ENCODE measurements at regions not wholly inside any gene's neighbourhood (a gene's known extent, or its start where the extent isn't known, plus 50 kb on each side); places are given as distances from the start of the nearest gene placed in this dataset.

- H3K27ac Mint-ChIP-seq: no peak overlapping the region
- intact Hi-C loops (cut with DNase I, micrococcal nuclease): no loop called here
- ChIA-PET POLR2A (no interaction called here), CTCF (no interaction called here)
- no peaks in the 10 kb centered on the region for H3K4me1 ChIP-seq (ENCODE audit: insufficient read depth, low read length)
- H3K27me3 Mint-ChIP-seq: no peaks in the 10 kb centered on the region
- no peaks in the 10 kb centered on the region for H3K36me3 ChIP-seq (ENCODE audit: insufficient read depth, low read length)
- ATAC-seq (ENCODE audit: poor library complexity) (no peak), DNase-seq (no peak)
- H3K9me3 Mint-ChIP-seq: peaks cover 14% of the 10 kb centered on the region
- no peak overlapping the region for H3K27ac ChIP-seq (ENCODE audit: low read depth in 1 of 2, low read length in 2 of 2)
- no peaks in the 10 kb centered on the region for H3K36me3 Mint-ChIP-seq (ENCODE audit: low read depth)
- no peaks in the 10 kb centered on the region for H3K27me3 ChIP-seq (ENCODE audit: control insufficient read depth in 1 of 2, insufficient read depth in 2 of 2, low read length in 2 of 2)
- no peak overlapping the region for H3K4me3 Mint-ChIP-seq
- no peaks in the 10 kb centered on the region for H3K4me1 Mint-ChIP-seq (ENCODE audit: low read depth)
- no peak overlapping the region for H3K4me3 ChIP-seq (ENCODE audit: low read length)
- TF ChIP-seq CTCF (IDR thresholded peaks at IDR 0.05): no peak
- H3K9me3 ChIP-seq (ENCODE audit: control insufficient read depth in 1 of 2, insufficient read depth in 1 of 2, low read length in 2 of 2): peaks cover 0 to 14% of the 10 kb centered on the region in 2 experiments
Observed at GRCh38 chr14:84107835-84108343, 1422.1 kb upstream of the FLRT2 start.

GRCh38 chr14:84108746-84109457 is 1421.0 kb upstream of the FLRT2 start:
- Mint-ChIP-seq H3K36me3 (ENCODE audit: low read depth) (no peaks in the 10 kb centered on the region), H3K9me3 (peaks cover 15% of the 10 kb centered on the region), H3K4me1 (ENCODE audit: low read depth) (no peaks in the 10 kb centered on the region), H3K27ac (no peak overlapping the region), H3K27me3 (no peaks in the 10 kb centered on the region), H3K4me3 (no peak overlapping the region)
- Histone ChIP-seq H3K9me3 (ENCODE audit: control insufficient read depth in 1 of 2, insufficient read depth in 1 of 2, low read length in 2 of 2) (peaks cover 0 to 14% of the 10 kb centered on the region in 2 experiments), H3K4me3 (ENCODE audit: low read length) (no peak overlapping the region), H3K27me3 (ENCODE audit: control insufficient read depth in 1 of 2, insufficient read depth in 2 of 2, low read length in 2 of 2) (no peaks in the 10 kb centered on the region), H3K4me1 (ENCODE audit: insufficient read depth, low read length) (no peaks in the 10 kb centered on the region), H3K27ac (ENCODE audit: low read depth in 1 of 2, low read length in 2 of 2) (no peak overlapping the region), H3K36me3 (ENCODE audit: insufficient read depth, low read length) (no peaks in the 10 kb centered on the region)
- TF ChIP-seq CTCF (IDR thresholded peaks at IDR 0.05): no peak
- intact Hi-C loops (cut with DNase I, micrococcal nuclease): no loop called here
- ChIA-PET POLR2A (no interaction called here), CTCF (no interaction called here)
- no peak for DNase-seq
- ATAC-seq (ENCODE audit: poor library complexity): no peak

- no peaks in the 10 kb centered on the region for H3K27me3 Mint-ChIP-seq
- H3K4me3 Mint-ChIP-seq: no peak overlapping the region
- no peak overlapping the region for H3K27ac ChIP-seq (ENCODE audit: low read depth in 1 of 2, low read length in 2 of 2)
- H3K4me3 ChIP-seq (ENCODE audit: low read length): no peak overlapping the region
- H3K36me3 ChIP-seq (ENCODE audit: insufficient read depth, low read length): no peaks in the 10 kb centered on the region
- no peaks in the 10 kb centered on the region for H3K36me3 Mint-ChIP-seq (ENCODE audit: low read depth)
- ChIA-PET CTCF (no interaction called here), POLR2A (no interaction called here)
- no peaks in the 10 kb centered on the region for H3K4me1 ChIP-seq (ENCODE audit: insufficient read depth, low read length)
- TF ChIP-seq CTCF (IDR thresholded peaks at IDR 0.05): no peak
- ATAC-seq (ENCODE audit: poor library complexity) (no peak), DNase-seq (no peak)
- intact Hi-C loops (cut with DNase I, micrococcal nuclease): no loop called here
- H3K4me1 Mint-ChIP-seq (ENCODE audit: low read depth): no peaks in the 10 kb centered on the region
- no peaks in the 10 kb centered on the region for H3K27me3 ChIP-seq (ENCODE audit: control insufficient read depth in 1 of 2, insufficient read depth in 2 of 2, low read length in 2 of 2)
- H3K9me3 Mint-ChIP-seq: peaks cover 17% of the 10 kb centered on the region
- H3K9me3 ChIP-seq (ENCODE audit: control insufficient read depth in 1 of 2, insufficient read depth in 1 of 2, low read length in 2 of 2): peaks cover 0 to 6% of the 10 kb centered on the region in 2 experiments
- H3K27ac Mint-ChIP-seq: no peak overlapping the region
Observed at GRCh38 chr14:84112589-84112988, 1417.4 kb upstream of the FLRT2 start.

Data from CD4-positive, alpha-beta T cell (primary cell).